Peyer's patch (tissue), 4 donors: ENCODE measurements at regions not wholly inside any gene's neighbourhood (a gene's known extent, or its start where the extent isn't known, plus 50 kb on each side); places are given as distances from the start of the nearest gene placed in this dataset.

Experiments used
- CTCF ChIP-seq, 6 experiments: fragments of 450-650 bp in 4 of 6; fragments of 200-600 bp in 2 of 6; sonication (generic) in 1 of 6; IDR thresholded peaks; one replicate each; pipeline ENCODE4 v1.5.1; 2017 to 2019; ENCODE audit warnings: antibody characterized with exemption in 6 of 6, mild to moderate bottlenecking in 3 of 6, moderate library complexity in 1 of 6
- POLR2A ChIP-seq, 2 donors: fragments of 450-650 bp; IDR thresholded peaks; one replicate each; pipeline ENCODE4 v1.5.1; 2017; ENCODE audit warnings: antibody characterized with exemption in 2 of 2, mild to moderate bottlenecking in 2 of 2, moderate library complexity in 2 of 2

- TF ChIP-seq CTCF (IDR thresholded peaks at IDR 0.05) (no peak), POLR2A (IDR thresholded peaks at IDR 0.05) (no peak)
Observed at GRCh38 chr7:51961804-51962203, 645.2 kb upstream of the COBL start.
